ENCODE measurements at regions not wholly inside any gene's neighbourhood (a gene's known extent, or its start where the extent isn't known, plus 50 kb on each side); places are given as distances from the start of the nearest gene placed in this dataset.
"Not testable (repeated sequence)": the region's sequence is repeated elsewhere in the genome, so short reads cannot be mapped to it uniquely, and the experiment has no call there.

GRCh38 chr10:44116474-44116873, 268.4 kb downstream of the CXCL12 start:
- POLR2A ChIA-PET: no interaction called here

DNA sequence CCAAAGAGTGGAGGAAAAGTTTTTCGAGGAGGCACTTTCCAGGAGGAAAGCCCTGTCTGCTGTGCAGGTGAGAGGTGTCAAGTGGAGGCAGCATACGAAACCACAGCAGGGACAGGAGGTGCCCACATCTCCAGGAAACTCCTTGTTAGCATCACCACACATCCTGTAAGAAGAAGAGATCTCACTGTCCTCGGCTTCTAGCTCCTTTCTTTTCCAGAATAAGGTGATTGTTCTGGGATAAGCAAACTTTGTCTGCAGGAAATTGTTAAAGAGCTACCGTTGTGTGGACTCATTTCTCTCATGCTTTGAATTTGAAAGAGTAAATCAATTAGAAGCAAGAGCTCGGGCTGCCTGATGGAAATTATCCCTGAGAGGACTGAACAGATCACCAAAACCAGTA, 269.4 kb downstream of the CXCL12 start:
- Histone ChIP-seq H3K9me3 (no peaks in the 10 kb centered on the region), H3K36me3 (ENCODE audit: control insufficient read depth in 2 of 2, extremely low read depth in 1 of 2, insufficient read depth in 1 of 2, low read length in 1 of 2) (no peaks in the 10 kb centered on the region), H3K4me1 (ENCODE audit: control insufficient read depth in 1 of 2, extremely low read depth in 1 of 2, insufficient read depth in 2 of 2, low read length in 2 of 2) (no peaks in the 10 kb centered on the region), H3K27ac (ENCODE audit: low read length) (no peak overlapping the region), H3K4me3 (ENCODE audit: control insufficient read depth in 1 of 2, extremely low read depth in 1 of 2, low read length in 1 of 2) (no peak overlapping the region), H3K27me3 (replicated peaks in 1 of 2; ENCODE audit: control insufficient read depth in 2 of 2, extremely low read depth in 1 of 2, insufficient read depth in 2 of 2, low read length in 1 of 2) (peaks cover 0 to 12% of the 10 kb centered on the region in 2 experiments)
- no peak for DNase-seq
- ATAC-seq (replicated peaks in 1 of 4): no peak
- no peaks in the 10 kb centered on the region for H3K4me1 Mint-ChIP-seq
- no peaks in the 10 kb centered on the region for H3K9me3 Mint-ChIP-seq
- ChIA-PET CTCF (no interaction called here), POLR2A (no interaction called here)
- 43% methylated on average over 1 of the region's 5 CpGs for WGBS (ENCODE audit: insufficient coverage)
- no peaks in the 10 kb centered on the region for H3K36me3 Mint-ChIP-seq
- peaks cover 29 to 30% of the 10 kb centered on the region in 2 donors for H3K27me3 Mint-ChIP-seq
- no peak overlapping the region for H3K4me3 Mint-ChIP-seq
- no peak overlapping the region for H3K27ac Mint-ChIP-seq

More at GRCh38 chr10:44116474-44116873, 268.4 kb downstream of the CXCL12 start:
- H3K4me1 ChIP-seq (ENCODE audit: control insufficient read depth in 1 of 2, extremely low read depth in 1 of 2, insufficient read depth in 2 of 2, low read length in 2 of 2): no peaks in the 10 kb centered on the region
- ATAC-seq (replicated peaks in 1 of 4): no peak
- no peak overlapping the region for H3K4me3 ChIP-seq (ENCODE audit: control insufficient read depth in 1 of 2, extremely low read depth in 1 of 2, low read length in 1 of 2)
- DNase-seq: no peak
- 100% methylated on average over 4 of the region's 7 CpGs for WGBS (ENCODE audit: insufficient coverage)
- peaks cover 0 to 12% of the 10 kb centered on the region in 2 experiments for H3K27me3 ChIP-seq (replicated peaks in 1 of 2; ENCODE audit: control insufficient read depth in 2 of 2, extremely low read depth in 1 of 2, insufficient read depth in 2 of 2, low read length in 1 of 2)
- CTCF ChIA-PET: no interaction called here
- no peaks in the 10 kb centered on the region for H3K9me3 Mint-ChIP-seq
- no peaks in the 10 kb centered on the region for H3K9me3 ChIP-seq
- no peaks in the 10 kb centered on the region for H3K36me3 ChIP-seq (ENCODE audit: control insufficient read depth in 2 of 2, extremely low read depth in 1 of 2, insufficient read depth in 1 of 2, low read length in 1 of 2)
- no peak overlapping the region for H3K27ac ChIP-seq (ENCODE audit: low read length)
- H3K27ac Mint-ChIP-seq: no peak overlapping the region
- H3K36me3 Mint-ChIP-seq: no peaks in the 10 kb centered on the region
- H3K4me3 Mint-ChIP-seq: no peak overlapping the region
- no peaks in the 10 kb centered on the region for H3K4me1 Mint-ChIP-seq
- peaks cover 25 to 29% of the 10 kb centered on the region in 2 donors for H3K27me3 Mint-ChIP-seq

GRCh38 chr10:44114441-44114840, 270.5 kb downstream of the CXCL12 start:
- 54% methylated on average over 1 of the region's 1 CpG for WGBS (ENCODE audit: insufficient coverage)
- H3K4me1 ChIP-seq (ENCODE audit: control insufficient read depth in 1 of 2, extremely low read depth in 1 of 2, insufficient read depth in 2 of 2, low read length in 2 of 2): no peaks in the 10 kb centered on the region

DNA sequence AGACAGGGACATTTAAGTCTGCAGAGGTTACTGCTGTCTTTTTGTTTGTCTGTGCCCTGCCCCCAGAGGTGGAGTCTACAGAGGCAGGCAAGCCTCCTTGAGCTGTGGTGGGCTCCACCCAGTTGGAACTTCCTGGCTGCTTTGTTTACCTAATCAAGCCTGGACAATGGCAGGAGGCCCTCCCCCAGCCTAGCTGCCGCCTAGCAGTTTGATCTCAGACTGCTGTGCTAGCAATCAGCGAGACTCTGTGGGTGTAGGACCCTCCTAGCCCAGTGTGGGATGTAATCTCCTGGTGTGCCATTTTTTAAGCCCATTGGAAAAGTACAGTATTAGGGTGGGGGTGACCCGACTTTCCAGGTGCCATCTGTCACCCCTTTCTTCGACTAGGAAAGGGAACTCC, 272.6 kb downstream of the CXCL12 start:
- H3K36me3 ChIP-seq (ENCODE audit: control insufficient read depth in 2 of 2, extremely low read depth in 1 of 2, insufficient read depth in 1 of 2, low read length in 1 of 2); H3K9me3 Mint-ChIP-seq; H3K4me3 Mint-ChIP-seq; H3K4me1 Mint-ChIP-seq; CTCF ChIA-PET; H3K4me3 ChIP-seq (ENCODE audit: control insufficient read depth in 1 of 2, extremely low read depth in 1 of 2, low read length in 1 of 2); H3K9me3 ChIP-seq; H3K27ac Mint-ChIP-seq; DNase-seq; H3K27ac ChIP-seq (ENCODE audit: low read length); H3K36me3 Mint-ChIP-seq; POLR2A ChIA-PET; H3K27me3 ChIP-seq (replicated peaks in 1 of 2; ENCODE audit: control insufficient read depth in 2 of 2, extremely low read depth in 1 of 2, insufficient read depth in 2 of 2, low read length in 1 of 2); ATAC-seq (replicated peaks in 1 of 4); H3K4me1 ChIP-seq (ENCODE audit: control insufficient read depth in 1 of 2, extremely low read depth in 1 of 2, insufficient read depth in 2 of 2, low read length in 2 of 2): not testable (repeated sequence)
- WGBS (ENCODE audit: insufficient coverage): 44% methylated on average over 3 of the region's 4 CpGs
- peaks cover 29 to 30% of the 10 kb centered on the region in 2 donors for H3K27me3 Mint-ChIP-seq

More at GRCh38 chr10:44114441-44114840, 270.5 kb downstream of the CXCL12 start:
- Mint-ChIP-seq H3K27ac (no peak overlapping the region), H3K4me1 (no peaks in the 10 kb centered on the region), H3K27me3 (peaks cover 29 to 30% of the 10 kb centered on the region in 2 donors), H3K4me3 (no peak overlapping the region), H3K9me3 (peaks cover 0 to 5% (median 0%) of the 10 kb centered on the region in 3 donors), H3K36me3 (no peaks in the 10 kb centered on the region)
- CTCF ChIA-PET: no interaction called here
- H3K36me3 ChIP-seq (ENCODE audit: control insufficient read depth in 2 of 2, extremely low read depth in 1 of 2, insufficient read depth in 1 of 2, low read length in 1 of 2): no peaks in the 10 kb centered on the region
- POLR2A ChIA-PET: no interaction called here
- H3K9me3 ChIP-seq: no peaks in the 10 kb centered on the region
- H3K27me3 ChIP-seq (replicated peaks in 1 of 2; ENCODE audit: control insufficient read depth in 2 of 2, extremely low read depth in 1 of 2, insufficient read depth in 2 of 2, low read length in 1 of 2): peaks cover 0 to 9% of the 10 kb centered on the region in 2 experiments
- ATAC-seq (replicated peaks in 1 of 4) (no peak), DNase-seq (no peak)
- H3K4me3 ChIP-seq (ENCODE audit: control insufficient read depth in 1 of 2, extremely low read depth in 1 of 2, low read length in 1 of 2): no peak overlapping the region
- H3K27ac ChIP-seq (ENCODE audit: low read length): no peak overlapping the region

- ChIA-PET POLR2A (no interaction called here), CTCF (no interaction called here)
- Histone ChIP-seq H3K27me3 (replicated peaks in 1 of 2; ENCODE audit: control insufficient read depth in 2 of 2, extremely low read depth in 1 of 2, insufficient read depth in 2 of 2, low read length in 1 of 2) (no peaks in the 10 kb centered on the region), H3K27ac (ENCODE audit: low read length) (no peak overlapping the region), H3K4me3 (ENCODE audit: control insufficient read depth in 1 of 2, extremely low read depth in 1 of 2, low read length in 1 of 2) (no peak overlapping the region), H3K36me3 (ENCODE audit: control insufficient read depth in 2 of 2, extremely low read depth in 1 of 2, insufficient read depth in 1 of 2, low read length in 1 of 2) (no peaks in the 10 kb centered on the region), H3K4me1 (ENCODE audit: control insufficient read depth in 1 of 2, extremely low read depth in 1 of 2, insufficient read depth in 2 of 2, low read length in 2 of 2) (no peaks in the 10 kb centered on the region), H3K9me3 (no peaks in the 10 kb centered on the region)
- Mint-ChIP-seq H3K36me3 (no peaks in the 10 kb centered on the region), H3K4me1 (no peaks in the 10 kb centered on the region), H3K4me3 (no peak overlapping the region), H3K27ac (no peak overlapping the region), H3K9me3 (peaks cover 0 to 11% (median 0%) of the 10 kb centered on the region in 3 donors), H3K27me3 (no peaks in the 10 kb centered on the region)
- no CpG with 5 or more reads among the region's 4 CpGs for WGBS (ENCODE audit: insufficient coverage)
- no peak for DNase-seq
- no peak for ATAC-seq (replicated peaks in 1 of 4)
Measured at GRCh38 chr10:44105696-44106095, 279.2 kb downstream of the CXCL12 start.

DNA sequence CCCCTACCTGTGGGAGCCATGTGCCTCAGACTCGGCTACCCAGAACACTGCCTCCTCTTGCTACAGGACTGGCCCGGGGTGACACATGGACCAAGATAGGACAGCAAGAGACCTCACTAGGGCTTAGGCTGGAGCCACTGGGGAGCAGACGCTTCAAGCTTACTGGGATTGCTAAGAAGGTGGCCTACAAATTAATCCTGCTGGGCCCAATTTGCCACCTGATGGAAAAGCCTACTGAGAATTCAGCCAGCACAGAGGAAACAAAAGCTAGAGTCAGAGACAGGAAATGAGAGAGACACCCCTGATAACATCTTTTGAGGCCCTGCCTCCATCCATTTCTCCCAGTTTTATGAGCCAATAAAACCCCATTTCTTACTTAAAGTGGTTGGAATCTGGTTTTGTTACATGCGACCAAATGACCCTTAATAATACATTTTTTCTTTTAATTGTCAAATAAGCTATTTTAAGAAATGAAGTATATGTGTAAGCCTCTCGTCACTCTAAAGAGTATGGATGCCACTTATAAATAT, 282.1 kb downstream of the CXCL12 start:
- no peaks in the 10 kb centered on the region for H3K4me1 ChIP-seq (ENCODE audit: control insufficient read depth in 1 of 2, extremely low read depth in 1 of 2, insufficient read depth in 2 of 2, low read length in 2 of 2)
- DNase-seq (no peak), ATAC-seq (replicated peaks in 1 of 4) (no peak)
- no peak overlapping the region for H3K27ac ChIP-seq (ENCODE audit: low read length)
- no peaks in the 10 kb centered on the region for H3K9me3 ChIP-seq
- WGBS (ENCODE audit: insufficient coverage): 94% methylated on average over 2 of the region's 5 CpGs
- CTCF ChIA-PET: no interaction called here
- Mint-ChIP-seq H3K27ac (no peak overlapping the region), H3K27me3 (no peaks in the 10 kb centered on the region), H3K36me3 (no peaks in the 10 kb centered on the region), H3K9me3 (peaks cover 0 to 6% (median 0%) of the 10 kb centered on the region in 3 donors), H3K4me1 (no peaks in the 10 kb centered on the region), H3K4me3 (no peak overlapping the region)
- POLR2A ChIA-PET: no interaction called here
- no peaks in the 10 kb centered on the region for H3K36me3 ChIP-seq (ENCODE audit: control insufficient read depth in 2 of 2, extremely low read depth in 1 of 2, insufficient read depth in 1 of 2, low read length in 1 of 2)
- no peak overlapping the region for H3K4me3 ChIP-seq (ENCODE audit: control insufficient read depth in 1 of 2, extremely low read depth in 1 of 2, low read length in 1 of 2)
- H3K27me3 ChIP-seq (replicated peaks in 1 of 2; ENCODE audit: control insufficient read depth in 2 of 2, extremely low read depth in 1 of 2, insufficient read depth in 2 of 2, low read length in 1 of 2): no peaks in the 10 kb centered on the region

DNA sequence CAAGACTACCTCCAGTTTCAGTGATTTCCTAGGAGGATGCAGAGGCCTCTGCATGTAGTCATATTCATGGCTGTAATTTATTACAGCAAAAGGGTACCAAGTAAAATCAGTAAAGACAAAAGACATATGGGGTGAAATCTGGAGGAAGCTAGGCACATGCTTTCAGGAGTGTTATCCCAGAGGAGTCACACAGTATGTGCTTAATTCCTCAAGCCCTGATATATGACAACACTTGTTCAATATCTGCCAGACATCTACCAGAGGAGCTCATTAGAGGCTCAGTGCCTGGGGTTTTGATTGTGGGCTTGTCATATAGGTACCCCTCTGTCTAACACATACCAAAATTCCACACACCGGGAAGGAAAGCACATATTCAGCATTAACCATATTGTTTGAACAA, 283.8 kb downstream of the CXCL12 start:
- ATAC-seq (replicated peaks in 1 of 4) (no peak), DNase-seq (no peak)
- 100% methylated on average over 1 of the region's 1 CpG for WGBS (ENCODE audit: insufficient coverage)
- H3K4me1 ChIP-seq (ENCODE audit: control insufficient read depth in 1 of 2, extremely low read depth in 1 of 2, insufficient read depth in 2 of 2, low read length in 2 of 2): no peaks in the 10 kb centered on the region
- Mint-ChIP-seq H3K36me3 (no peaks in the 10 kb centered on the region), H3K4me1 (no peaks in the 10 kb centered on the region), H3K27ac (no peak overlapping the region), H3K4me3 (no peak overlapping the region), H3K9me3 (peaks cover 0 to 6% (median 0%) of the 10 kb centered on the region in 3 donors), H3K27me3 (no peaks in the 10 kb centered on the region)
- CTCF ChIA-PET: no interaction called here
- no peak overlapping the region for H3K27ac ChIP-seq (ENCODE audit: low read length)
- POLR2A ChIA-PET: no interaction called here
- H3K36me3 ChIP-seq (ENCODE audit: control insufficient read depth in 2 of 2, extremely low read depth in 1 of 2, insufficient read depth in 1 of 2, low read length in 1 of 2): no peaks in the 10 kb centered on the region
- no peaks in the 10 kb centered on the region for H3K27me3 ChIP-seq (replicated peaks in 1 of 2; ENCODE audit: control insufficient read depth in 2 of 2, extremely low read depth in 1 of 2, insufficient read depth in 2 of 2, low read length in 1 of 2)
- no peaks in the 10 kb centered on the region for H3K9me3 ChIP-seq
- no peak overlapping the region for H3K4me3 ChIP-seq (ENCODE audit: control insufficient read depth in 1 of 2, extremely low read depth in 1 of 2, low read length in 1 of 2)
